Glutamatergic neuron (in vitro differentiated cells): ENCODE measurements at regions not wholly inside any gene's neighbourhood (a gene's known extent, or its start where the extent isn't known, plus 50 kb on each side); places are given as distances from the start of the nearest gene placed in this dataset.

Experiments
- DNase-seq: peaks from one replicate; pipeline ENCODE4 v3.0.0; 2022
- H3K27ac Mint-ChIP-seq: one replicate; pipeline ENCODE4 v1.8.0; 2020; ENCODE audit warnings: mild to moderate bottlenecking, mixed read lengths, inconsistent platforms; ENCODE audit not compliant: unreplicated experiment
- H3K27me3 Mint-ChIP-seq: one replicate; pipeline ENCODE4 v1.8.0; 2020; ENCODE audit warnings: mild to moderate bottlenecking, moderate library complexity, mixed read lengths, inconsistent platforms; ENCODE audit not compliant: unreplicated experiment
- H3K36me3 Mint-ChIP-seq: one replicate; pipeline ENCODE4 v1.8.0; 2020; ENCODE audit warnings: mild to moderate bottlenecking, mixed read lengths, inconsistent platforms; ENCODE audit not compliant: unreplicated experiment
- H3K4me1 Mint-ChIP-seq: one replicate; pipeline ENCODE4 v1.8.0; 2020; ENCODE audit warnings: mild to moderate bottlenecking, low read depth, mixed read lengths, inconsistent platforms; ENCODE audit not compliant: unreplicated experiment
- H3K4me3 Mint-ChIP-seq: one replicate; pipeline ENCODE4 v1.8.0; 2020; ENCODE audit warnings: mild to moderate bottlenecking, mixed read lengths, inconsistent platforms; ENCODE audit not compliant: unreplicated experiment
- H3K9me3 Mint-ChIP-seq: one replicate; pipeline ENCODE4 v1.8.0; 2020; ENCODE audit warnings: mild to moderate bottlenecking, moderate library complexity, mixed read lengths, inconsistent platforms; ENCODE audit not compliant: unreplicated experiment
- CTCF ChIP-seq: fragments of 200-600 bp; sonication (generic); IDR thresholded peaks from one replicate; pipeline ENCODE4 v1.5.0; 2021; ENCODE audit not compliant: partially characterized antibody, unreplicated experiment

GRCh38 chr2:195480121-195480520, 176.9 kb upstream of the SLC39A10 start:
- Mint-ChIP-seq H3K27ac (no peak overlapping the region), H3K36me3 (no peaks in the 10 kb centered on the region), H3K4me1 (no peaks in the 10 kb centered on the region), H3K9me3 (no peaks in the 10 kb centered on the region), H3K4me3 (no peak overlapping the region), H3K27me3 (no peaks in the 10 kb centered on the region)
- no peak for TF ChIP-seq CTCF
- no peak for DNase-seq

GRCh38 chr2:195479407-195479806, 177.6 kb upstream of the SLC39A10 start:
- no peaks in the 10 kb centered on the region for H3K9me3 Mint-ChIP-seq

GRCh38 chr2:195477996-195478382, 179.0 kb upstream of the SLC39A10 start:
- no peaks in the 10 kb centered on the region for H3K27me3 Mint-ChIP-seq
- H3K9me3 Mint-ChIP-seq = no peaks in the 10 kb centered on the region
- no peak for DNase-seq
- H3K4me1 Mint-ChIP-seq = no peaks in the 10 kb centered on the region
- no peak overlapping the region for H3K27ac Mint-ChIP-seq
- TF ChIP-seq CTCF = no peak
- H3K36me3 Mint-ChIP-seq = no peaks in the 10 kb centered on the region
- no peak overlapping the region for H3K4me3 Mint-ChIP-seq

More at GRCh38 chr2:195479407-195479806, 177.6 kb upstream of the SLC39A10 start:
- Mint-ChIP-seq H3K27ac (no peak overlapping the region), H3K4me3 (no peak overlapping the region), H3K27me3 (no peaks in the 10 kb centered on the region), H3K4me1 (no peaks in the 10 kb centered on the region), H3K36me3 (no peaks in the 10 kb centered on the region)
- no peak for TF ChIP-seq CTCF
- no peak for DNase-seq

GRCh38 chr2:195477248-195477995, 179.6 kb upstream of the SLC39A10 start:
- H3K4me3 Mint-ChIP-seq = no peak overlapping the region
- DNase-seq = no peak
- no peaks in the 10 kb centered on the region for H3K9me3 Mint-ChIP-seq
- TF ChIP-seq CTCF = no peak
- no peaks in the 10 kb centered on the region for H3K4me1 Mint-ChIP-seq
- no peak overlapping the region for H3K27ac Mint-ChIP-seq
- H3K36me3 Mint-ChIP-seq = no peaks in the 10 kb centered on the region
- no peaks in the 10 kb centered on the region for H3K27me3 Mint-ChIP-seq

GRCh38 chr2:195475336-195475735, 181.7 kb upstream of the SLC39A10 start:
- no peak for DNase-seq
- H3K36me3 Mint-ChIP-seq = no peaks in the 10 kb centered on the region
- H3K4me3 Mint-ChIP-seq = no peak overlapping the region
- no peak overlapping the region for H3K27ac Mint-ChIP-seq
- H3K9me3 Mint-ChIP-seq = no peaks in the 10 kb centered on the region
- H3K4me1 Mint-ChIP-seq = no peaks in the 10 kb centered on the region
- no peak for TF ChIP-seq CTCF
- H3K27me3 Mint-ChIP-seq = no peaks in the 10 kb centered on the region
